ENCODE measurements at regions not wholly inside any gene's neighbourhood (a gene's known extent, or its start where the extent isn't known, plus 50 kb on each side); places are given as distances from the start of the nearest gene placed in this dataset.

DNA sequence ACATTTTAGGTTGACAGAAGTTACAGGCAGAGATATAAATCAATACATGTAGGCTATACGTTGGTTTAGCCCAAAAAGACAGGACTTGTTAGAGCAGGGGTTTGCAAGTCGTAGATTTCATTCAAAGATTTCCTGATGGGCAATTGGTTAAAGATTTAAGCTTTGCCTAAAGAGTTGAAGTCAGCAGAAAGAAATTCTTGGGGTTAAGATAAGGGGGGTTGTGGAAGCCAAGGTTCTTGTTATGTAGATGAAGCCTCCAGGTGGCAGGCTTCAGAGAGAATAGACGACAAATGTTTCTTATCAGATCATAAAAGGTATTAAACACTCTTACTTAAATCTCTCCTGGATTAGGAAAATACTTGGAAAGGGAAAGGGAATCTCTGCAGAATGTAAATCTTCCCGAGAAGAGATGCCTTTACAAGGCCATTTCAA is 510.8 kb downstream of the TMTC2 start:
- TF ChIP-seq, protein P1, sequence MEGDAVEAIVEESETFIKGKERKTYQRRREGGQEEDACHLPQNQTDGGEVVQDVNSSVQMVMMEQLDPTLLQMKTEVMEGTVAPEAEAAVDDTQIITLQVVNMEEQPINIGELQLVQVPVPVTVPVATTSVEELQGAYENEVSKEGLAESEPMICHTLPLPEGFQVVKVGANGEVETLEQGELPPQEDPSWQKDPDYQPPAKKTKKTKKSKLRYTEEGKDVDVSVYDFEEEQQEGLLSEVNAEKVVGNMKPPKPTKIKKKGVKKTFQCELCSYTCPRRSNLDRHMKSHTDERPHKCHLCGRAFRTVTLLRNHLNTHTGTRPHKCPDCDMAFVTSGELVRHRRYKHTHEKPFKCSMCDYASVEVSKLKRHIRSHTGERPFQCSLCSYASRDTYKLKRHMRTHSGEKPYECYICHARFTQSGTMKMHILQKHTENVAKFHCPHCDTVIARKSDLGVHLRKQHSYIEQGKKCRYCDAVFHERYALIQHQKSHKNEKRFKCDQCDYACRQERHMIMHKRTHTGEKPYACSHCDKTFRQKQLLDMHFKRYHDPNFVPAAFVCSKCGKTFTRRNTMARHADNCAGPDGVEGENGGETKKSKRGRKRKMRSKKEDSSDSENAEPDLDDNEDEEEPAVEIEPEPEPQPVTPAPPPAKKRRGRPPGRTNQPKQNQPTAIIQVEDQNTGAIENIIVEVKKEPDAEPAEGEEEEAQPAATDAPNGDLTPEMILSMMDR (IDR thresholded peaks at IDR 0.05), result no peak
- TF ChIP-seq EZH2 (IDR thresholded peaks at IDR 0.05; ENCODE audit: borderline replicate concordance, insufficient read depth, low read depth, low read length, poor library complexity, severe bottlenecking), result no peak
- WGBS (ENCODE audit: insufficient coverage), result 59% methylated on average over 2 of the region's 4 CpGs
- Histone ChIP-seq H3K9ac (ENCODE audit: low read length) (no peak overlapping the region), H3K4me2 (replicated peaks; ENCODE audit: low read depth, low read length, poor library complexity, severe bottlenecking) (no peak overlapping the region), H3K79me2 (ENCODE audit: control insufficient read depth, insufficient read depth, low read length) (no peaks in the 10 kb centered on the region), H3K27me3 (replicated peaks in 1 of 4; ENCODE audit: control extremely low read depth in 1 of 4, control insufficient read depth in 3 of 4, insufficient read depth in 4 of 4, low read length in 3 of 4) (no peaks in the 10 kb centered on the region), H4K20me1 (ENCODE audit: control insufficient read depth, insufficient read depth, low read length, poor library complexity, severe bottlenecking) (no peaks in the 10 kb centered on the region), H3K4me3 (ENCODE audit: control extremely low read depth in 1 of 5, extremely low read depth in 1 of 5, insufficient read depth in 1 of 5, low read depth in 2 of 5, low read length in 4 of 5) (no peak overlapping the region), H2AFZ (ENCODE audit: insufficient read depth, low read depth, low read length, poor library complexity, severe bottlenecking) (no peak overlapping the region), H3K9me3 (ENCODE audit: control extremely low read depth in 1 of 3, control insufficient read depth in 2 of 3, insufficient read depth in 1 of 3, low read length in 2 of 3) (peaks cover 0 to 3% (median 0%) of the 10 kb centered on the region in 3 donors), H3K27ac (ENCODE audit: low read length in 2 of 2) (no peak overlapping the region), H3K4me1 (ENCODE audit: control insufficient read depth in 2 of 2, insufficient read depth in 2 of 2, low read length in 2 of 2) (no peaks in the 10 kb centered on the region), H3K36me3 (replicated peaks in 1 of 2; ENCODE audit: control extremely low read depth in 1 of 2, control insufficient read depth in 1 of 2, extremely low read depth in 1 of 2, insufficient read depth in 2 of 2, low read length in 1 of 2) (no peaks in the 10 kb centered on the region)
- no peaks in the 10 kb centered on the region for H3K4me1 Mint-ChIP-seq
- H3K27ac Mint-ChIP-seq, result no peak overlapping the region
- intact Hi-C loops (cut with micrococcal nuclease), result no loop called here
- no peak for DNase-seq
- no peaks in the 10 kb centered on the region for H3K9me3 Mint-ChIP-seq (ENCODE audit: insufficient read depth)
- no peak overlapping the region for H3K4me3 Mint-ChIP-seq
- no peaks in the 10 kb centered on the region for H3K27me3 Mint-ChIP-seq
- no peak for ATAC-seq (ENCODE audit: low read depth)
- ChIA-PET POLR2A (no interaction called here), CTCF (no interaction called here)

DNA sequence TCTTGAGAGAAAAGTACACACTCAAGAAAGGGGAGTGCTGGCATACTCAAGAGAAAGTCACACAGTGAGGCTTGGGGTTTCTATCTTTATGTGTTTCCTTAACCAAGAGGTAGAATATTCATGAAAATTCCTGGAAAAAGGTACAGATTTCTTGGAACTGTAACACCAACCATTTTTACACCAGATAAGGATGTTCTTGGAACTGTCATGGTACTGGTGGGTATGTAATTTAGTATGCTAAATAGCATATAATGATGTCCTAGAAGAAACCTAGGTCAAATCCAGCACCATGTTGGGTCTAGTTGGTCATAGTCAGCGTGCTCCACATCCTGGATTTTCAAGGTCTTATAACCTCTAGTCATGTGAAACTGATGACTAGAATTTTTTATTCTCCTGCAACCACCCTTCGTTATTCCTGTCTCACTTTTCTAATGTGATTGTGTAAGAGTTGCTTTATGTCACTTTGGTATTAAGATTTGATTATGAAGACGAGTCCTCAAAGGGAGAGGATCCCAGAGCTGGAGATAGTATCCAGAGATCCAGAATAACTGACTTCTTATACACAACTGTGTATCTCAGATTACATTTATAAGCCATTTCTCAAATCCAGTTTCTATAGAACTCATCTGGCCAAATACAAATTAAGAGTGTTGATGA is 510.1 kb downstream of the TMTC2 start:
- WGBS (ENCODE audit: insufficient coverage), result no CpG with 5 or more reads among the region's 3 CpGs
- intact Hi-C loops (cut with micrococcal nuclease), result no loop called here
- POLR2A ChIA-PET, result no interaction called here

More for the DNA sequence above, 510.1 kb downstream of the TMTC2 start:
- Histone ChIP-seq H2AFZ (ENCODE audit: insufficient read depth, low read depth, low read length, poor library complexity, severe bottlenecking) (no peak overlapping the region), H3K79me2 (ENCODE audit: control insufficient read depth, insufficient read depth, low read length) (no peaks in the 10 kb centered on the region), H3K9ac (ENCODE audit: low read length) (no peak overlapping the region), H3K4me2 (replicated peaks; ENCODE audit: low read depth, low read length, poor library complexity, severe bottlenecking) (no peak overlapping the region), H3K36me3 (replicated peaks in 1 of 2; ENCODE audit: control extremely low read depth in 1 of 2, control insufficient read depth in 1 of 2, extremely low read depth in 1 of 2, insufficient read depth in 2 of 2, low read length in 1 of 2) (no peaks in the 10 kb centered on the region), H3K4me1 (ENCODE audit: control insufficient read depth in 2 of 2, insufficient read depth in 2 of 2, low read length in 2 of 2) (no peaks in the 10 kb centered on the region), H3K27ac (ENCODE audit: low read length in 2 of 2) (no peak overlapping the region), H3K9me3 (ENCODE audit: control extremely low read depth in 1 of 3, control insufficient read depth in 2 of 3, insufficient read depth in 1 of 3, low read length in 2 of 3) (peaks cover 0 to 3% (median 0%) of the 10 kb centered on the region in 3 donors), H4K20me1 (ENCODE audit: control insufficient read depth, insufficient read depth, low read length, poor library complexity, severe bottlenecking) (no peaks in the 10 kb centered on the region), H3K27me3 (replicated peaks in 1 of 4; ENCODE audit: control extremely low read depth in 1 of 4, control insufficient read depth in 3 of 4, insufficient read depth in 4 of 4, low read length in 3 of 4) (no peaks in the 10 kb centered on the region), H3K4me3 (ENCODE audit: control extremely low read depth in 1 of 5, extremely low read depth in 1 of 5, insufficient read depth in 1 of 5, low read depth in 2 of 5, low read length in 4 of 5) (no peak overlapping the region)
- CTCF ChIA-PET, result no interaction called here
- Mint-ChIP-seq H3K27me3 (no peaks in the 10 kb centered on the region), H3K4me3 (no peak overlapping the region), H3K9me3 (ENCODE audit: insufficient read depth) (peaks cover 2% of the 10 kb centered on the region), H3K27ac (no peak overlapping the region), H3K4me1 (no peaks in the 10 kb centered on the region)
- TF ChIP-seq, protein P1 (IDR thresholded peaks at IDR 0.05), result no peak
- no peak for TF ChIP-seq EZH2 (IDR thresholded peaks at IDR 0.05; ENCODE audit: borderline replicate concordance, insufficient read depth, low read depth, low read length, poor library complexity, severe bottlenecking)
- ATAC-seq (ENCODE audit: low read depth), result no peak
- DNase-seq, result no peak

Data from B cell (primary cell).